ENCODE measurements at regions not wholly inside any gene's neighbourhood (a gene's known extent, or its start where the extent isn't known, plus 50 kb on each side); places are given as distances from the start of the nearest gene placed in this dataset.
"Not testable (repeated sequence)": the region's sequence is repeated elsewhere in the genome, so short reads cannot be mapped to it uniquely, and the experiment has no call there.

- DNase-seq (ENCODE audit: low spot score), result no peak
- FAIRE-seq, result no peak
These were observed 2159.7 kb downstream of the PCDH7 start for GRCh38 chr4:32879913-32880312.

- DNase-seq (ENCODE audit: low spot score), result peak; percentile 26
- no peak for FAIRE-seq
These were observed 2164.0 kb downstream of the PCDH7 start for GRCh38 chr4:32884198-32884597.

- no peak for FAIRE-seq
- DNase-seq (ENCODE audit: low spot score), result no peak
These were observed 2170.2 kb downstream of the PCDH7 start for GRCh38 chr4:32890398-32890797.

- no peak for DNase-seq (ENCODE audit: low spot score)
- FAIRE-seq, result no peak
These were observed 2188.9 kb downstream of the PCDH7 start for GRCh38 chr4:32909053-32909452.

GRCh38 chr4:32909736-32910135 is 2189.6 kb downstream of the PCDH7 start:
- no peak for DNase-seq (ENCODE audit: low spot score)
- no peak for FAIRE-seq

GRCh38 chr4:32917586-32917985 is 2197.4 kb downstream of the PCDH7 start:
- DNase-seq (ENCODE audit: low spot score) (no peak), FAIRE-seq (no peak)

- no peak for DNase-seq (ENCODE audit: low spot score)
- FAIRE-seq, result no peak
These were observed 2209.9 kb downstream of the PCDH7 start for GRCh38 chr4:32929796-32930699.

GRCh38 chr4:32930700-32931099 is 2210.5 kb downstream of the PCDH7 start:
- FAIRE-seq, result no peak

GRCh38 chr4:32931475-32931874 is 2211.3 kb downstream of the PCDH7 start:
- no peak for FAIRE-seq

More at GRCh38 chr4:32930700-32931099, 2210.5 kb downstream of the PCDH7 start:
- no peak for DNase-seq (ENCODE audit: low spot score)

GRCh38 chr4:32932156-32932555 is 2212.0 kb downstream of the PCDH7 start:
- DNase-seq (ENCODE audit: low spot score) (no peak), FAIRE-seq (no peak)

More at GRCh38 chr4:32931475-32931874, 2211.3 kb downstream of the PCDH7 start:
- DNase-seq (ENCODE audit: low spot score), result no peak

GRCh38 chr4:32939222-32939621 is 2219.1 kb downstream of the PCDH7 start:
- FAIRE-seq, result not testable (repeated sequence)

GRCh38 chr4:32950866-32951265 is 2230.7 kb downstream of the PCDH7 start:
- DNase-seq (ENCODE audit: low spot score) (no peak), FAIRE-seq (no peak)

More at GRCh38 chr4:32939222-32939621, 2219.1 kb downstream of the PCDH7 start:
- DNase-seq (ENCODE audit: low spot score), result not testable (repeated sequence)

GRCh38 chr4:32958586-32958985 is 2238.4 kb downstream of the PCDH7 start:
- no peak for DNase-seq (ENCODE audit: low spot score)
- no peak for FAIRE-seq

GRCh38 chr4:32962100-32962499 is 2241.9 kb downstream of the PCDH7 start:
- DNase-seq (ENCODE audit: low spot score), result no peak
- no peak for FAIRE-seq

GRCh38 chr4:32985256-32985655 is 2265.1 kb downstream of the PCDH7 start:
- FAIRE-seq (no peak), DNase-seq (ENCODE audit: low spot score) (no peak)

- FAIRE-seq, result no peak
- no peak for DNase-seq (ENCODE audit: low spot score)
These were observed 2266.1 kb downstream of the PCDH7 start for GRCh38 chr4:32986236-32986635.

GRCh38 chr4:32987111-32987510 is 2266.9 kb downstream of the PCDH7 start:
- DNase-seq (ENCODE audit: low spot score) (no peak), FAIRE-seq (no peak)

GRCh38 chr4:32988165-32988811 is 2268.1 kb downstream of the PCDH7 start:
- no peak for FAIRE-seq

GRCh38 chr4:32991663-32992062 is 2271.5 kb downstream of the PCDH7 start:
- FAIRE-seq (no peak), DNase-seq (ENCODE audit: low spot score) (no peak)

More at GRCh38 chr4:32988165-32988811, 2268.1 kb downstream of the PCDH7 start:
- DNase-seq (ENCODE audit: low spot score), result no peak

- no peak for DNase-seq (ENCODE audit: low spot score)
- no peak for FAIRE-seq
These were observed 2275.1 kb downstream of the PCDH7 start for GRCh38 chr4:32994981-32995881.

GRCh38 chr4:33013282-33013681 is 2293.1 kb downstream of the PCDH7 start:
- FAIRE-seq, result peak; percentile 74
- DNase-seq (ENCODE audit: low spot score), result no peak

Data from urothelium cell line (cell line).